Activated naive CD8-positive, alpha-beta T cell treated with anti-CD3 and anti-CD28 coated beads for 36 hours (primary cell): ENCODE measurements at regions not wholly inside any gene's neighbourhood (a gene's known extent, or its start where the extent isn't known, plus 50 kb on each side); places are given as distances from the start of the nearest gene placed in this dataset.

Experiments used
- DNase-seq: peaks from one replicate; pipeline ENCODE4 v3.0.0; 2021
- H3K27ac Mint-ChIP-seq: one replicate; pipeline ENCODE4 v1.8.0; 2022; ENCODE audit warnings: mild to moderate bottlenecking, moderate library complexity, mixed read lengths
- H3K27me3 Mint-ChIP-seq: one replicate; pipeline ENCODE4 v1.8.0; 2022; ENCODE audit warnings: mild to moderate bottlenecking, mixed read lengths
- H3K36me3 Mint-ChIP-seq: one replicate; pipeline ENCODE4 v1.8.0; 2021; ENCODE audit warnings: mild to moderate bottlenecking, mixed read lengths
- H3K4me1 Mint-ChIP-seq: one replicate; pipeline ENCODE4 v1.8.0; 2021; ENCODE audit warnings: mixed read lengths
- H3K4me3 Mint-ChIP-seq: one replicate; pipeline ENCODE4 v1.8.0; 2022; ENCODE audit warnings: mild to moderate bottlenecking, moderate library complexity, mixed read lengths
- H3K9me3 Mint-ChIP-seq: one replicate; pipeline ENCODE4 v1.8.0; 2022; ENCODE audit warnings: mixed read lengths

GRCh38 chr2:118791483-118791882 is 56.0 kb downstream of the EN1 start:
- Mint-ChIP-seq H3K27ac (no peak overlapping the region), H3K4me3 (no peak overlapping the region), H3K36me3 (no peaks in the 10 kb centered on the region), H3K4me1 (no peaks in the 10 kb centered on the region), H3K9me3 (no peaks in the 10 kb centered on the region), H3K27me3 (peaks cover 26% of the 10 kb centered on the region)
- no peak for DNase-seq

DNA sequence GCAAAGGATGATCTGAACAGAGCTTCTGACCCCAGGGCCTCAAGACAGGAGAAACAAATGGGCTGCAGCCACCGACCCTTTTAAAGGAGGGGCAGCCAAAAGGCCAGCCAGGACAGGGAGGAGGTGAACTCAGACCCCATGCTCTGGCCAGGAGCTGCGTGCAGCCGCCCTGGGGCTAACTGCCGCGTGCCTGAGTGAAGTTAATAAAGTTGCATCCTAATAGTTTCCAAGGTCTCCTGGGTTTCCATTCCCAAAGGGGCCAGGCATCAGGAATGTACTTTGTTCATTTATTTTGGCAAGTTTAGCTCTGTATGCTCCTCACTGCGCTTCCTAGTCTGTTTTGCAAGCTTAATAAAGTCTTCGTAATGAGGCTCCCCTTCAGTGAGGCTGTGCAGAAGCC is 60.7 kb downstream of the EN1 start:
- Mint-ChIP-seq H3K4me1 (no peaks in the 10 kb centered on the region), H3K36me3 (no peaks in the 10 kb centered on the region), H3K27me3 (peaks cover 27% of the 10 kb centered on the region), H3K27ac (no peak overlapping the region), H3K4me3 (no peak overlapping the region), H3K9me3 (no peaks in the 10 kb centered on the region)
- no peak for DNase-seq

DNA sequence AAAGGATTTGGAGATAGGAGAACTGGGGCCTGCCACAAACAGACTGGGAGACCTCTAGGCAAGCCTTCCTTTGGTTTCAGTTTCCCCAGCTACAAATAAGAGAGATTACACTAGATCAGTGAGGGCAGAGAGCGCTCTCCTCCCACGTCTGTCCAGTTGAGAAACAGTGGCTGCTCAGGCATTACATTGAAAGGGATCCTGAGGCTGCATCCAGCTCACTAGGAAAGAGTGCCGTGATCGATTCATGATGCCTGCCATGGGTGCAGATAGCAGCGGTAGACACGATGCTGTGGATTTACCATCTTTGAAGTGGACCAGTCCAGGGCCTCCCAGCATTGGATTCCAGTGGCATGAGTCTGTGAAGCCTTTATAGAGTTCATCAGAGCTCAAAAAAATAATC is 62.6 kb downstream of the EN1 start:
- H3K9me3 Mint-ChIP-seq, result peaks cover 2% of the 10 kb centered on the region
- no peaks in the 10 kb centered on the region for H3K4me1 Mint-ChIP-seq
- no peak for DNase-seq
- H3K27ac Mint-ChIP-seq, result no peak overlapping the region
- H3K4me3 Mint-ChIP-seq, result no peak overlapping the region
- peaks cover 36% of the 10 kb centered on the region for H3K27me3 Mint-ChIP-seq
- H3K36me3 Mint-ChIP-seq, result no peaks in the 10 kb centered on the region

DNA sequence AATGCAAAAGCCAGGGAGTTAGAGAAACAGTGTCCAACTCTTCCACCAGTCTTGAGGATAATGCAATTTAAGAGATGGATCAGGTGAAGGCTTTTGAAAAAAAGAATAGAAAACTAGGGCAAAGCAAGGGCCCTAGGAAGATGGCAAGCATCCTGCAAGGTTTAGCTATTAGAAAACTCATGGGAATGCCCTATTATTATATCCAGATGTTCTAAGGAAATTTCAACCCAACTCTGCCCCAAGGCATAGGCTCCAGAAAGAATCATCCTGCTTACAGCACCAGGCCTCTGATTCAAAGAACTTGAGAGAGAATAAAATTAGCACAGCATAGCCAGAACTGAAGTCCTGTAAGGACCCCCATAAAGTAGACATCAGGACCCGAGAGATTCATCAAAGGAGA is 68.1 kb downstream of the EN1 start:
- H3K9me3 Mint-ChIP-seq, result peaks cover 2% of the 10 kb centered on the region
- no peak overlapping the region for H3K27ac Mint-ChIP-seq
- no peak for DNase-seq

DNA sequence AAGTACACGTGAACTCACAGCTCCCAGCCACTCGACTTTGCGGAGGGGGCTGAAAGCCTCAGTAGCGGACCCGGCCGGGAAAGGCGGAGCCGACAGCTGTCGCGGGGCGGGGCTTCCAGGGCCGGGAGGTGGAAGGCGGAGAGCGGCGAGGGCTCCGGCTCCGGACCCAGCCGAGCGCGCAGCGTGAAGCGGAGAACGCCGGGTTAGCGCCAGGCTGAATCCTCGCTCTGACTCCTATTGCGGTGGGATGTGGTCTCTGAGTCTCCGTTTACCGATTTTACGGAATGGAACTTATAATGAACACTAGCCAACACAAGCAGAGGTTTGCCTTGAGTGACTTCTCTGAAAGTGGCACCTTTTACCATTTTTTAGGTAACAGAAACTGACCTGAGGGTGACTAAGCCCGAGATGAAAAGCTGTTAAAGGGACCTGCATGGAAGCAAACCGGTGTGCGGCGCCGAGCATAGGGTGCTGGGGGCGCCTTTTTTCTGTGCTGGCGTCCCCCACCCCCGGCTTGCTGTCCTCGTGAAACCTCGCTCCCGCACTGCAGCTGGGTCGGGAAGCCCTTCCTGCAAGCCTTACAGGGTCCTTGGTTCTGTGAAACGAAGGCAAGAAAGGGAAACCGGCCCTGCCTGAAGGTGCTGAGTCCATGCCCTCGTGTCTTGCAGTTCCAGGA is 72.9 kb downstream of the EN1 start:
- Mint-ChIP-seq H3K4me3 (peak overlapping the region; percentile 52), H3K36me3 (no peaks in the 10 kb centered on the region), H3K9me3 (no peaks in the 10 kb centered on the region), H3K27ac (no peak overlapping the region), H3K27me3 (peaks cover 83% of the 10 kb centered on the region), H3K4me1 (peaks cover 8% of the 10 kb centered on the region)
- peak; percentile 68 for DNase-seq

More for the DNA sequence above, 68.1 kb downstream of the EN1 start:
- H3K4me1 Mint-ChIP-seq, result peaks cover 7% of the 10 kb centered on the region
- no peak overlapping the region for H3K4me3 Mint-ChIP-seq
- peaks cover 62% of the 10 kb centered on the region for H3K27me3 Mint-ChIP-seq
- no peaks in the 10 kb centered on the region for H3K36me3 Mint-ChIP-seq

DNA sequence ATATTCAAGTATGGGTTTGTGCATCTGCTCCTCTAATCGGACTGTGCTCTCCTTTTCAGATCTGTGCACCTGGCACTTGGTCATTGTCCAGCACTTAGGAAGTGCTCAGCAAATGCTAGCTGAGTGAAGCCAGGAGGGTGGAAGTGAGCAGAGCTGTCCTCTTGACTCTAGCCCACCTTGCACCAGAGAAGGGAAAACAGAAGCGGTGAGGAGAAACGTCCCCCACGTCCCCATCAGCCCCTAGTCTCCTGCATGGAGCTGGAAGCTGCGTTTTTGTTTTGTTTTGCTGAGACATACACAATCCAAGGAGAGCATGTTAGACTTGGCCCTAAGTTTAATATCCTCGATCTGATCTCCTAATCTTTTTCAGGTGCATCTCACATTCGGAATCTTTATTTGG is 73.6 kb downstream of the EN1 start:
- H3K4me1 Mint-ChIP-seq, result peaks cover 8% of the 10 kb centered on the region
- H3K9me3 Mint-ChIP-seq, result no peaks in the 10 kb centered on the region
- H3K27me3 Mint-ChIP-seq, result peaks cover 91% of the 10 kb centered on the region
- no peak overlapping the region for H3K4me3 Mint-ChIP-seq
- DNase-seq, result no peak
- H3K27ac Mint-ChIP-seq, result no peak overlapping the region
- H3K36me3 Mint-ChIP-seq, result no peaks in the 10 kb centered on the region

- no peak overlapping the region for H3K4me3 Mint-ChIP-seq
- peaks cover 87% of the 10 kb centered on the region for H3K27me3 Mint-ChIP-seq
- DNase-seq, result no peak
- peaks cover 8% of the 10 kb centered on the region for H3K4me1 Mint-ChIP-seq
- H3K9me3 Mint-ChIP-seq, result no peaks in the 10 kb centered on the region
- no peaks in the 10 kb centered on the region for H3K36me3 Mint-ChIP-seq
- H3K27ac Mint-ChIP-seq, result no peak overlapping the region
Measured at GRCh38 chr2:118772487-118773200, 74.8 kb downstream of the EN1 start.

- no peak for DNase-seq
- no peaks in the 10 kb centered on the region for H3K36me3 Mint-ChIP-seq
- H3K27me3 Mint-ChIP-seq, result peaks cover 82% of the 10 kb centered on the region
- no peaks in the 10 kb centered on the region for H3K9me3 Mint-ChIP-seq
- H3K4me1 Mint-ChIP-seq, result peaks cover 2% of the 10 kb centered on the region
- no peak overlapping the region for H3K27ac Mint-ChIP-seq
- no peak overlapping the region for H3K4me3 Mint-ChIP-seq
Measured at GRCh38 chr2:118769707-118770400, 77.6 kb downstream of the EN1 start.

- H3K9me3 Mint-ChIP-seq, result no peaks in the 10 kb centered on the region
- no peaks in the 10 kb centered on the region for H3K4me1 Mint-ChIP-seq
- H3K27ac Mint-ChIP-seq, result no peak overlapping the region
- H3K27me3 Mint-ChIP-seq, result peaks cover 77% of the 10 kb centered on the region
- H3K36me3 Mint-ChIP-seq, result no peaks in the 10 kb centered on the region
- H3K4me3 Mint-ChIP-seq, result no peak overlapping the region
- DNase-seq, result no peak
Measured at GRCh38 chr2:118766871-118767270, 80.6 kb downstream of the EN1 start.

GRCh38 chr2:118764855-118765254 is 82.6 kb downstream of the EN1 start:
- H3K36me3 Mint-ChIP-seq, result no peaks in the 10 kb centered on the region
- H3K9me3 Mint-ChIP-seq, result no peaks in the 10 kb centered on the region
- peaks cover 67% of the 10 kb centered on the region for H3K27me3 Mint-ChIP-seq
- no peak overlapping the region for H3K4me3 Mint-ChIP-seq
- H3K4me1 Mint-ChIP-seq, result no peaks in the 10 kb centered on the region
- no peak overlapping the region for H3K27ac Mint-ChIP-seq
- DNase-seq, result no peak

DNA sequence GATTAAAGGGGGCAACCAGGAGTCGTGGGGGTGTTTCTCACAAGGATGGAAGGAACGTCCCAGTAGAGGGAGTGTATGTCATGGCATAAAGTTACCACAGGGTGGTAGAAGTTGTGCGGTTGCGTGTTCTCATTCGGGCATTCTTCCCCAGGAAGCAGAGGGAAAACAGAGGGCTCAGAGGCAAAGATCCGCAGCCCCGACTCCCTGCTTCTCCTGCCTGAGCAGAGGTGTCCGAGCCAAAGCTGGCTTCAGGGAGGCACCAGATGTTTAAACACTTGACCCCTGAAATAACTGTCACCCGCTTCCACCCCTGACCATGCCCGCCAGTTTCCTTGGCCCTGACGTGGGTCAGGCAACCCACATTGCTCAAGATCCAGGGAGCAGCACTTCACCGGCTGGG is 83.7 kb downstream of the EN1 start:
- Mint-ChIP-seq H3K4me1 (no peaks in the 10 kb centered on the region), H3K27me3 (peaks cover 68% of the 10 kb centered on the region), H3K36me3 (no peaks in the 10 kb centered on the region), H3K27ac (no peak overlapping the region), H3K4me3 (no peak overlapping the region), H3K9me3 (no peaks in the 10 kb centered on the region)
- DNase-seq, result no peak

GRCh38 chr2:118762290-118762689 is 85.2 kb downstream of the EN1 start:
- no peak for DNase-seq
- no peaks in the 10 kb centered on the region for H3K36me3 Mint-ChIP-seq
- H3K4me3 Mint-ChIP-seq, result no peak overlapping the region
- no peaks in the 10 kb centered on the region for H3K4me1 Mint-ChIP-seq
- H3K9me3 Mint-ChIP-seq, result no peaks in the 10 kb centered on the region
- H3K27ac Mint-ChIP-seq, result no peak overlapping the region
- peaks cover 66% of the 10 kb centered on the region for H3K27me3 Mint-ChIP-seq

DNA sequence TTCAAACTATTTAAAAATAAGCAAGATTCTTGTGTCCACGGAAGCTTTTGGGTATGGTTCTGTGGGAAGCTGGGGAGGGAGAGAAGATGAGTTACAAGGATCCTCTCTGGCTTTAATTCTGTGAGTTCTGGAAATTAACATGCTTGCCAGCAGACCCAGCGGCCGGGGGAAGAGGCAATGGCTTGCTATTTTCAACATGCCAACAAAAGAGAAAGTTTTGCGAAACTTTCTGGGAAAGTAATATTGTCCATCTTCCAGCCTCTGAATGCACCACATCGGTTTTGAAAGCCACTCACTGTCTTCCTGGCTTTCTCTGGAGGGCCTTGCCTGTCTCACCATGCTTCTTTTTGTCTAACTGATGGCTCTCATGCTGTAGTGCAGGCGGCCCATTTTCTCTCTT is 85.7 kb downstream of the EN1 start:
- no peaks in the 10 kb centered on the region for H3K9me3 Mint-ChIP-seq

GRCh38 chr2:118755901-118756300 is 91.5 kb downstream of the EN1 start:
- H3K4me1 Mint-ChIP-seq, result no peaks in the 10 kb centered on the region
- H3K27ac Mint-ChIP-seq, result no peak overlapping the region
- no peaks in the 10 kb centered on the region for H3K9me3 Mint-ChIP-seq
- no peak for DNase-seq
- H3K4me3 Mint-ChIP-seq, result no peak overlapping the region
- H3K36me3 Mint-ChIP-seq, result no peaks in the 10 kb centered on the region
- peaks cover 26% of the 10 kb centered on the region for H3K27me3 Mint-ChIP-seq

More for the DNA sequence above, 85.7 kb downstream of the EN1 start:
- Mint-ChIP-seq H3K4me3 (no peak overlapping the region), H3K4me1 (no peaks in the 10 kb centered on the region), H3K27ac (no peak overlapping the region), H3K36me3 (no peaks in the 10 kb centered on the region), H3K27me3 (peaks cover 64% of the 10 kb centered on the region)
- DNase-seq, result no peak

GRCh38 chr2:118755384-118755783 is 92.1 kb downstream of the EN1 start:
- Mint-ChIP-seq H3K27ac (no peak overlapping the region), H3K9me3 (no peaks in the 10 kb centered on the region), H3K4me3 (no peak overlapping the region), H3K36me3 (no peaks in the 10 kb centered on the region), H3K4me1 (no peaks in the 10 kb centered on the region), H3K27me3 (peaks cover 22% of the 10 kb centered on the region)
- DNase-seq, result no peak
